HCT116 (cell line): ENCODE measurements at regions not wholly inside any gene's neighbourhood (a gene's known extent, or its start where the extent isn't known, plus 50 kb on each side); places are given as distances from the start of the nearest gene placed in this dataset.

Experiments used
- CEBPB ChIP-seq: IDR thresholded peaks from 2 replicates; pipeline ENCODE4 v1.6.1; 2012; ENCODE audit warnings: low read depth
- EZH2 ChIP-seq: fragments of 200-600 bp; sonication (generic); IDR thresholded peaks from 2 replicates; pipeline ENCODE4 v1.6.1; 2017; ENCODE audit warnings: antibody characterized with exemption, mixed run types
- EZH2phosphoT487 ChIP-seq: fragments of 200-600 bp; IDR thresholded peaks from 2 replicates; pipeline ENCODE4 v1.6.1; 2018; ENCODE audit warnings: antibody characterized with exemption, borderline replicate concordance
- POLR2AphosphoS5 ChIP-seq: IDR thresholded peaks from 2 replicates; pipeline ENCODE4 v1.6.1; 2011; ENCODE audit warnings: mild to moderate bottlenecking, low read depth, low read length, moderate library complexity
- SP1 ChIP-seq: IDR thresholded peaks from 2 replicates; pipeline ENCODE4 v1.6.1; 2012; ENCODE audit warnings: low read depth
- ZNF274 ChIP-seq: fragments of 200-500 bp; sonication (Bioruptor generic); IDR thresholded peaks from 2 replicates; pipeline ENCODE4 v1.6.1; 2014; ENCODE audit warnings: mild to moderate bottlenecking, low read depth, low read length, inconsistent platforms
- TF ChIP-seq, protein P1 (sequence below), 3 experiments: fragments of 200-600 bp in 1 of 3; sonication (generic) in 1 of 3; IDR thresholded peaks in 2 of 3; conservative IDR thresholded peaks in 1 of 3; 2 replicates each; pipeline ENCODE4 v1.5.1; 2012 to 2017; ENCODE audit warnings: low read depth in 2 of 3, low read length in 2 of 3, antibody characterized with exemption in 1 of 3, borderline replicate concordance in 1 of 3, control low read depth in 1 of 3, mild to moderate bottlenecking in 1 of 3, mixed read lengths in 1 of 3, mixed run types in 1 of 3, moderate library complexity in 1 of 3; ENCODE audit not compliant: insufficient read depth in 1 of 3
- TF ChIP-seq, protein P2 (sequence below): IDR thresholded peaks from 2 replicates; pipeline ENCODE4 v1.6.1; 2012

GRCh38 chr3:117117188-117117936, 407.8 kb downstream of the TUSC7 start:
- TF ChIP-seq CEBPB, result no peak
- no peak for TF ChIP-seq SP1
- no peak for TF ChIP-seq ZNF274
- no peak for TF ChIP-seq EZH2
- TF ChIP-seq, protein P1, sequence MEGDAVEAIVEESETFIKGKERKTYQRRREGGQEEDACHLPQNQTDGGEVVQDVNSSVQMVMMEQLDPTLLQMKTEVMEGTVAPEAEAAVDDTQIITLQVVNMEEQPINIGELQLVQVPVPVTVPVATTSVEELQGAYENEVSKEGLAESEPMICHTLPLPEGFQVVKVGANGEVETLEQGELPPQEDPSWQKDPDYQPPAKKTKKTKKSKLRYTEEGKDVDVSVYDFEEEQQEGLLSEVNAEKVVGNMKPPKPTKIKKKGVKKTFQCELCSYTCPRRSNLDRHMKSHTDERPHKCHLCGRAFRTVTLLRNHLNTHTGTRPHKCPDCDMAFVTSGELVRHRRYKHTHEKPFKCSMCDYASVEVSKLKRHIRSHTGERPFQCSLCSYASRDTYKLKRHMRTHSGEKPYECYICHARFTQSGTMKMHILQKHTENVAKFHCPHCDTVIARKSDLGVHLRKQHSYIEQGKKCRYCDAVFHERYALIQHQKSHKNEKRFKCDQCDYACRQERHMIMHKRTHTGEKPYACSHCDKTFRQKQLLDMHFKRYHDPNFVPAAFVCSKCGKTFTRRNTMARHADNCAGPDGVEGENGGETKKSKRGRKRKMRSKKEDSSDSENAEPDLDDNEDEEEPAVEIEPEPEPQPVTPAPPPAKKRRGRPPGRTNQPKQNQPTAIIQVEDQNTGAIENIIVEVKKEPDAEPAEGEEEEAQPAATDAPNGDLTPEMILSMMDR (IDR thresholded peaks at IDR 0.05 in 2 of 3, conservative IDR thresholded peaks at IDR 0.05 in 1 of 3; ENCODE audit: borderline replicate concordance in 1 of 3, insufficient read depth in 1 of 3, low read depth in 2 of 3, low read length in 2 of 3), result no peak
- no peak for TF ChIP-seq POLR2AphosphoS5
- TF ChIP-seq, protein P2, sequence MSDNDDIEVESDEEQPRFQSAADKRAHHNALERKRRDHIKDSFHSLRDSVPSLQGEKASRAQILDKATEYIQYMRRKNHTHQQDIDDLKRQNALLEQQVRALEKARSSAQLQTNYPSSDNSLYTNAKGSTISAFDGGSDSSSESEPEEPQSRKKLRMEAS, result no peak
- TF ChIP-seq EZH2phosphoT487, result no peak
